ENCODE measurements at regions not wholly inside any gene's neighbourhood (a gene's known extent, or its start where the extent isn't known, plus 50 kb on each side); places are given as distances from the start of the nearest gene placed in this dataset.

- TF ChIP-seq EZH2phosphoT487 (IDR thresholded peaks at IDR 0.05; ENCODE audit: borderline replicate concordance), result no peak
- TF ChIP-seq MAX (IDR thresholded peaks at IDR 0.05), result no peak
- TF ChIP-seq, protein P1, sequence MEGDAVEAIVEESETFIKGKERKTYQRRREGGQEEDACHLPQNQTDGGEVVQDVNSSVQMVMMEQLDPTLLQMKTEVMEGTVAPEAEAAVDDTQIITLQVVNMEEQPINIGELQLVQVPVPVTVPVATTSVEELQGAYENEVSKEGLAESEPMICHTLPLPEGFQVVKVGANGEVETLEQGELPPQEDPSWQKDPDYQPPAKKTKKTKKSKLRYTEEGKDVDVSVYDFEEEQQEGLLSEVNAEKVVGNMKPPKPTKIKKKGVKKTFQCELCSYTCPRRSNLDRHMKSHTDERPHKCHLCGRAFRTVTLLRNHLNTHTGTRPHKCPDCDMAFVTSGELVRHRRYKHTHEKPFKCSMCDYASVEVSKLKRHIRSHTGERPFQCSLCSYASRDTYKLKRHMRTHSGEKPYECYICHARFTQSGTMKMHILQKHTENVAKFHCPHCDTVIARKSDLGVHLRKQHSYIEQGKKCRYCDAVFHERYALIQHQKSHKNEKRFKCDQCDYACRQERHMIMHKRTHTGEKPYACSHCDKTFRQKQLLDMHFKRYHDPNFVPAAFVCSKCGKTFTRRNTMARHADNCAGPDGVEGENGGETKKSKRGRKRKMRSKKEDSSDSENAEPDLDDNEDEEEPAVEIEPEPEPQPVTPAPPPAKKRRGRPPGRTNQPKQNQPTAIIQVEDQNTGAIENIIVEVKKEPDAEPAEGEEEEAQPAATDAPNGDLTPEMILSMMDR (IDR thresholded peaks at IDR 0.05 in 2 of 3, conservative IDR thresholded peaks at IDR 0.05 in 1 of 3; ENCODE audit: borderline replicate concordance in 1 of 3, insufficient read depth in 1 of 3, low read depth in 2 of 3, low read length in 2 of 3), result no peak
- no peak for TF ChIP-seq ZNF274 (IDR thresholded peaks at IDR 0.05; ENCODE audit: low read depth, low read length)
- no peak for TF ChIP-seq POLR2AphosphoS5 (IDR thresholded peaks at IDR 0.05; ENCODE audit: low read depth, low read length)
- no peak for TF ChIP-seq RAD21 (IDR thresholded peaks at IDR 0.05; ENCODE audit: low read depth)
- no peak for TF ChIP-seq SIN3A (IDR thresholded peaks at IDR 0.05; ENCODE audit: low read depth)
- no peak for TF ChIP-seq POLR2A (IDR thresholded peaks at IDR 0.05; ENCODE audit: borderline replicate concordance, extremely low read depth, insufficient read depth, insufficient read length)
- TF ChIP-seq, protein P2, sequence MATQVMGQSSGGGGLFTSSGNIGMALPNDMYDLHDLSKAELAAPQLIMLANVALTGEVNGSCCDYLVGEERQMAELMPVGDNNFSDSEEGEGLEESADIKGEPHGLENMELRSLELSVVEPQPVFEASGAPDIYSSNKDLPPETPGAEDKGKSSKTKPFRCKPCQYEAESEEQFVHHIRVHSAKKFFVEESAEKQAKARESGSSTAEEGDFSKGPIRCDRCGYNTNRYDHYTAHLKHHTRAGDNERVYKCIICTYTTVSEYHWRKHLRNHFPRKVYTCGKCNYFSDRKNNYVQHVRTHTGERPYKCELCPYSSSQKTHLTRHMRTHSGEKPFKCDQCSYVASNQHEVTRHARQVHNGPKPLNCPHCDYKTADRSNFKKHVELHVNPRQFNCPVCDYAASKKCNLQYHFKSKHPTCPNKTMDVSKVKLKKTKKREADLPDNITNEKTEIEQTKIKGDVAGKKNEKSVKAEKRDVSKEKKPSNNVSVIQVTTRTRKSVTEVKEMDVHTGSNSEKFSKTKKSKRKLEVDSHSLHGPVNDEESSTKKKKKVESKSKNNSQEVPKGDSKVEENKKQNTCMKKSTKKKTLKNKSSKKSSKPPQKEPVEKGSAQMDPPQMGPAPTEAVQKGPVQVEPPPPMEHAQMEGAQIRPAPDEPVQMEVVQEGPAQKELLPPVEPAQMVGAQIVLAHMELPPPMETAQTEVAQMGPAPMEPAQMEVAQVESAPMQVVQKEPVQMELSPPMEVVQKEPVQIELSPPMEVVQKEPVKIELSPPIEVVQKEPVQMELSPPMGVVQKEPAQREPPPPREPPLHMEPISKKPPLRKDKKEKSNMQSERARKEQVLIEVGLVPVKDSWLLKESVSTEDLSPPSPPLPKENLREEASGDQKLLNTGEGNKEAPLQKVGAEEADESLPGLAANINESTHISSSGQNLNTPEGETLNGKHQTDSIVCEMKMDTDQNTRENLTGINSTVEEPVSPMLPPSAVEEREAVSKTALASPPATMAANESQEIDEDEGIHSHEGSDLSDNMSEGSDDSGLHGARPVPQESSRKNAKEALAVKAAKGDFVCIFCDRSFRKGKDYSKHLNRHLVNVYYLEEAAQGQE (IDR thresholded peaks at IDR 0.05; ENCODE audit: low read depth), result no peak
- no peak for TF ChIP-seq SRF (IDR thresholded peaks at IDR 0.05; ENCODE audit: low read depth)
These were observed 278.9 kb upstream of the SLC16A7 start for GRCh38 chr12:59316938-59317337.
